GM18507 (cell line): ENCODE measurements at regions not wholly inside any gene's neighbourhood (a gene's known extent, or its start where the extent isn't known, plus 50 kb on each side); places are given as distances from the start of the nearest gene placed in this dataset.

Experiments
- DNase-seq: peaks from one replicate; pipeline ENCODE4 v3.0.0; 2011; ENCODE audit warnings: low read depth; ENCODE audit not compliant: insufficient read length; ENCODE audit errors: extremely low spot score
- FAIRE-seq: peaks from 2 replicates; lab custom pipeline; 2011; peaks lifted over from hg19 to GRCh38; lab: Jason Lieb, UNC

- FAIRE-seq (no peak), DNase-seq (no peak)
Measured at GRCh38 chr4:137116144-137116543, 416.1 kb downstream of the PCDH18 start.

DNA sequence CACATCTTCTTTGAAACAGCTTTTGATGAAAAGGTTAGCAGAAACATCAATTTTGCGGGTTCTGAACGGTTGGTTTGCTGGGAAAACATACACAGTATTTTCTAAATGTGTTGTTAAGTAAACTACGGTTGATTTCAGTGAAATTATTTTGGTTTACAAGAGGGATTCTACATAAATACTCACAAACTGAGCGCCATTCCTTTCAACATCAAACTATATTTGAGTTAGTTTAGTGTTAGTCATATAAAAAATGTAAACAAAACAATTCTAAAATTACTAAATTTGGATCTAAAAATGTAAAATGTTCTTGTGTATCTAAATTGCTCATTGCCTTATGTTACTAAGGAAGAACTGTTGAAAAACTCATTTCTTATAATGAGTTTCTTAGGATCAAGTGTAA, 425.6 kb downstream of the PCDH18 start:
- FAIRE-seq: no peak
- no peak for DNase-seq

DNA sequence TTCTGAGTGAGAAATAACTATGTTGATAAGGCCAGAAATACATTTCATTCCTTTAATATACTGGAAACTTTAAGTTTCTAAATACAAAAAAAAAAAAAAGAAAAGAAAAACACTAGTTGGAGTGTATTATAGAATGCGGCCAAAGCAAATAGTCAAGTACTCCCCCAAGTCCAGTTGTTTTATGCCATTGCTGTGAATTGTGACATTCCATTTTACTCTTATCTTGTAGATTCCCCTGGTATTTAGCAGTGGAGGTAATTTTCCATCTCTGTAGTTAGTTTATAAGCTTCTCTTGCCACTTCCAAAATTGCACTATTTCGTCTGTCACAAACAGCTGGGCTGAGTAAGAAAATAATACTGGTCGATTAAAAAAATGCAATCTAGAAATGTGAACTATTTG, 426.0 kb downstream of the PCDH18 start:
- no peak for FAIRE-seq
- DNase-seq: no peak

GRCh38 chr4:137090951-137091350, 441.3 kb downstream of the PCDH18 start:
- no peak for FAIRE-seq
- DNase-seq: no peak

GRCh38 chr4:137083571-137084135, 448.6 kb downstream of the PCDH18 start:
- no peak for DNase-seq
- FAIRE-seq: no peak

GRCh38 chr4:137082061-137082460, 450.2 kb downstream of the PCDH18 start:
- FAIRE-seq (no peak), DNase-seq (no peak)

DNA sequence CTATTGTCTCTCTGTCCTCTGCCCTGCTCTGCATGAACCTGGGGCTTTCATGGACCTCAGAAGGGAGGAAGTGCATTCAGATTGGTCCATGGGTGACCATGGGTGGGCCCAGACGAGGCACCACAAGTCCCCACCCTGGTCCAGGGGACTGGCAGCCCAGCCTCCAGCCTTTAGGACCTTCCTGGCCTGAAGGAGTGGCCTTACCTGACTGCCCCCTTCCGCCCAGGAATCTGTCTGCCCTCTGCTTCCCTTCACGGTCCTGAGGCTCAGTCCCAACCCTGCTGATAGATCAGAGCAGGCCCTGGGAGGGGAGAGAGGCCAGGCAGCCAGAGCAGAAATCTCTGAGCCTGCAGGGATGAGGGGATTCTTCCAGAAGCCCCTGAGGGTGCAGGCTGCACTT, 455.4 kb downstream of the PCDH18 start:
- no peak for FAIRE-seq
- no peak for DNase-seq

GRCh38 chr4:137075586-137075985, 456.7 kb downstream of the PCDH18 start:
- DNase-seq (no peak), FAIRE-seq (no peak)

GRCh38 chr4:137070614-137071013, 461.7 kb downstream of the PCDH18 start:
- DNase-seq: no peak
- FAIRE-seq: no peak

DNA sequence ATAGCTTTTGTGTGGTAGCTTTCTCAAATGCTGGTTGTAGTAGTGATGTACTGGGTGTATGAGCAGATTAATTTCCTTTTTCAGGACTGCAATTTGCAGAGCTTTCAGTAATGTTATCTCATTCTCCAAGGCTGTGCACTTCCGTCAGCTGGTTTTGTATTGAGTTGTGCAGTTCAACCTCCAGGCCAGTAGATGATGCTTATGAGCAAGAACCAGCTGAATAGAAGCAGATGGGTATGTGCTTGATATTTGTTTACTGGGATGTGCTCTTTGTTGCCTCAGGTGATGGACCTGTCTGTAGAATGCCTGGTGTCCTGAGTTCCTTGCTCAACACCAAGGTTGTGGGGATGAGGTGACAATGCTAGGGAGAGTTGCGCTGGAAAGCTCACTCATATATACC, 462.8 kb downstream of the PCDH18 start:
- no peak for FAIRE-seq
- DNase-seq: no peak

- FAIRE-seq: no peak
- no peak for DNase-seq
Measured at GRCh38 chr4:137067735-137068134, 464.6 kb downstream of the PCDH18 start.

DNA sequence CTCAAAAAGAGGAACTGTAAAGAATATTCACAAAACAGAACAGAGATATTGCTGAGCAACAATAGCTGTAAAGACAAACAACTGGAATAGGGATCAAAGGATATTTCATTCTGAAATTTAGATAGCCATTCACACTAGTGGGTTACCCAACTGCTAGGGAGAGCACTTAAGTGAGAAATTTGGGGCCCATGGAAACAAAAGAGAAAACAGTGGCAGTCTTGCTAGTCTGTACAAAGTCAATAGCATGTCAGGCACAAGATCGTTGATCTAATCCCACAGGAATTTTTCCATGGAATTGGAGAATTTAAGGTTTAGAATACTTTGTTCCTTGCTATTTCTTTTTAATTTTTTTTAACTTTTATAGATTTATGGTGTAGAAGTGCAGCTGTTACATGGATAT, 467.0 kb downstream of the PCDH18 start:
- DNase-seq: no peak
- no peak for FAIRE-seq

- FAIRE-seq: no peak
- DNase-seq: no peak
Measured at GRCh38 chr4:137063961-137064360, 468.3 kb downstream of the PCDH18 start.

GRCh38 chr4:137043184-137043583, 489.1 kb downstream of the PCDH18 start:
- FAIRE-seq (no peak), DNase-seq (no peak)

- DNase-seq (no peak), FAIRE-seq (no peak)
Measured at GRCh38 chr4:137039370-137039769, 492.9 kb downstream of the PCDH18 start.

GRCh38 chr4:137032222-137032621, 500.1 kb downstream of the PCDH18 start:
- FAIRE-seq (no peak), DNase-seq (no peak)

GRCh38 chr4:137029026-137029425, 503.3 kb downstream of the PCDH18 start:
- DNase-seq: no peak
- FAIRE-seq: no peak

DNA sequence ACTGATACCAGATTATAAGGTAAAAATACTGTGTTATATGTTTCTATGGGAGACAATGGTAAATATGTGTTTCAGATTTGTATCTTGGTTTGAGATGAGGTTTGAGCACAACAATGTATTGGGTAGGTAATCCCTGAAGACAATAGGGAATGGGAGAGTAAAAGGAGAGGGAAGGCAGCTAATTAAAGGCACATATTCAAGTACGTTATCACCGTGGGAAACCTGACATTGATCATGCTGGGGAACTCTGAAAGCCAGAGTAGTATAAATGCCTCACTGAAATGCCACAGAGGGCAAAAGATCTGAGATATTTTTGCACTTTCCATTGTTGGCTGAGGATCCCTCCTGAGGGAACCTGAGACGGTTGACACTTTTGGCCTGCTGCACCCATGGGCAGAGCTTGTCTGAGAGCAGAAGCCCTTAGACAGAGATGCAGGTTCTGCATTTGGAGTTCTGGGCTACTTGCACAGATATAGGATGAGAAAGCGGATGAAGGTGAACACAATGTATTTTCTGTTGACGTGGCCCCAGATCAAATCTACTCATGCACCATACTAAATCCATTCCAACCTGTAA, 506.7 kb downstream of the PCDH18 start:
- DNase-seq (no peak), FAIRE-seq (no peak)

DNA sequence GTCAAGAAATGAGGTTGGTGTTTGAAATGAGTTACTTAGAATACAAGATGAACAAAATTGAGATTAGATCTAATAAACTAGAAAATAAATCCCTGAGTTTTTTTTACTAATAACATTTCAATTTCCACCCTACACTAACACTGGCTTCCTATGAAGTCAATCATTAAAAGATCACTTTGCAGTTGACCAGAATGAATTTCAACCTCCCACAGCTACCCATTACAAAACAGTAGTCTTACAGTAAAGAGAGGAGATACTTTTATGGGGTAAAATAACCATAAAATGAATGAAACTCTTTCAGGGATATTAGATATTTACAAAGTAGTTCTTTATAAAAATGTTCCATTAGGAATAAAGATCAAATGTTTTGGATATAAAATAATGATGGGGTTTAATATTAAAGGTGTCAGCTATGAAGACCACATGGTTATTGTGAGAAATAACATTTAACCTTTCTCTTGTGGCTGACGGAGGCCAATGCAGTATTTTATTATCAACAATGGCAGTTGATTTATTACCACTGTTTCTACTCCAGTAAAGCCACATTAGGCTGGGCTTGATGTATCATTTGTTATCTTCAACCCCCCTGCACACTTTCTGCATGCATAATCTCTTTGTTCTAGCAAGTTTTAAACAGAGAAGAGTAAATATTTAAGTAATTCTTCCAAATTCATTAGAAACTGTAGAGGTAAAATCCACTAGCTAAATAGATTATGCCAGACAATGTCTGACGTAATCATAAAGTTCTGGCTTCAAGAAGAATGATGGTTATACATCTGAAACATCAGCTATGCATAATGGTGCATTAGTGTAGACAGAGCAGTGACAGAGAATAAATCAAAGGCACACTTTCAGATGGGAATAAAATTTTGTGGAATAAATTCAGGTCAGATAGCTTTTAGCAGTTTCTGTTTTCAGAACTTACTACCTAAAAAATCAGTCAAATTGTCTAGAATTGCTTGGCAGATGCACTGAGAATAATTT, 516.6 kb downstream of the PCDH18 start:
- no peak for FAIRE-seq
- DNase-seq: no peak

DNA sequence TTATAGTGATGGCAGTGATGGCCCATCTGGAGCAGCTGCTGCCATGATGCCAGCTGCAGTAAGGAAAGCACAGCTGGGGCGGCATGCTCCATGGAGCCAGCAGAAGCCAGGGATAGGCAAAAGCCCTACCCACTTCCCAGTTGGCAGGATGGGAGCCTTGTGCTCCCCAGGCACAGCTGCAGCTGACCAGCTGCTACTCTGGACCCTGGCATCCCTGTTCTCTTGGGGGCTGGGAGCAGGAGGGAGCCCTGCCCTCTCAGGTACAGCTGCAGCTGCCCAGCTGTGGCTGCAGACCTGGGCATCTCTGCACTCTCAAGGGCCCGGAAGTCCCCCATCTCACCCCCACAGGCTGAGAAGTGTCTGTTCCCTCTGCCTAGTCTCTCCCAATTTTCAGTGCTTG, 531.9 kb downstream of the PCDH18 start:
- DNase-seq (no peak), FAIRE-seq (no peak)

- DNase-seq (no peak), FAIRE-seq (no peak)
Measured at GRCh38 chr4:136992032-136992431, 540.3 kb downstream of the PCDH18 start.
